Small intestine (tissue), 7 donors: ENCODE measurements at regions not wholly inside any gene's neighbourhood (a gene's known extent, or its start where the extent isn't known, plus 50 kb on each side); places are given as distances from the start of the nearest gene placed in this dataset.

ENCODE experiments used
- DNase-seq, 2 donors: peaks; one replicate each; pipeline versions ENCODE4 v3.0.0 to v3.0.0-alpha.2; 2013
- FAIRE-seq: peaks from 2 replicates; lab custom pipeline; 2012; peaks lifted over from hg19 to GRCh38; lab: Jason Lieb, UNC
- H3K27ac ChIP-seq, 3 donors: one replicate each; pipeline ENCODE4 v1.5.1; 2013; ENCODE audit warnings: low read length in 2 of 3, mild to moderate bottlenecking in 2 of 3, control low read depth in 1 of 3, inconsistent platforms in 1 of 3, low read depth in 1 of 3, moderate library complexity in 1 of 3
- H3K27me3 ChIP-seq, 3 donors: one replicate each; pipeline ENCODE4 v1.6.1; 2013; ENCODE audit warnings: low read length in 3 of 3, inconsistent platforms in 1 of 3; ENCODE audit not compliant: control insufficient read depth in 3 of 3, insufficient read depth in 3 of 3
- H3K36me3 ChIP-seq, 3 donors: one replicate each; pipeline ENCODE4 v1.6.1; 2013; ENCODE audit warnings: low read length in 3 of 3, inconsistent platforms in 1 of 3, low read depth in 1 of 3, mild to moderate bottlenecking in 1 of 3, moderate library complexity in 1 of 3; ENCODE audit not compliant: control insufficient read depth in 3 of 3, insufficient read depth in 2 of 3
- H3K4me1 ChIP-seq, 3 donors: one replicate each; pipeline ENCODE4 v1.6.1; 2013; ENCODE audit warnings: low read length in 2 of 3, inconsistent platforms in 1 of 3, low read depth in 1 of 3, mild to moderate bottlenecking in 1 of 3, moderate library complexity in 1 of 3; ENCODE audit not compliant: control insufficient read depth in 3 of 3, insufficient read depth in 2 of 3
- H3K4me3 ChIP-seq, 3 donors: one replicate each; pipeline ENCODE4 v1.5.1; 2013; ENCODE audit warnings: low read length in 3 of 3, control low read depth in 1 of 3, inconsistent platforms in 1 of 3, low read depth in 1 of 3, mild to moderate bottlenecking in 1 of 3, moderate library complexity in 1 of 3
- H3K9me3 ChIP-seq, 2 donors: one replicate each; pipeline ENCODE4 v1.6.1; 2013; ENCODE audit warnings: low read depth in 1 of 2, low read length in 1 of 2; ENCODE audit not compliant: control insufficient read depth in 2 of 2, insufficient read depth in 1 of 2
- WGBS, 3 donors: extraction: QIAGEN DNeasy Blood & Tissue Kit; methylation state at CpG; one replicate each; pipeline ENCODE4 v1.1.7; 2013; 5-methylcytosine and 5-hydroxymethylcytosine counted together
- donor health status: healthy with polysubstance abuse.
- donor health status: control.
- donor health status: control.
- donor health status: Bipolar disorder and iron deficiency.
- donor health status: healthy.

- FAIRE-seq (no peak), DNase-seq (peak in 1 of 2 donors; percentile 34)
- Histone ChIP-seq H3K9me3 (no peaks in the 10 kb centered on the region), H3K27me3 (no peaks in the 10 kb centered on the region), H3K4me1 (peaks cover 0 to 3% (median 0%) of the 10 kb centered on the region in 3 donors), H3K36me3 (no peaks in the 10 kb centered on the region), H3K4me3 (no peak overlapping the region), H3K27ac (no peak overlapping the region)
- WGBS, 3 donors = 25 to 53% (median 40%) methylated on average over 10 of the region's 10 CpGs
Observed at GRCh38 chr16:74030000-74030706, 266.5 kb upstream of the PSMD7 start.

DNA sequence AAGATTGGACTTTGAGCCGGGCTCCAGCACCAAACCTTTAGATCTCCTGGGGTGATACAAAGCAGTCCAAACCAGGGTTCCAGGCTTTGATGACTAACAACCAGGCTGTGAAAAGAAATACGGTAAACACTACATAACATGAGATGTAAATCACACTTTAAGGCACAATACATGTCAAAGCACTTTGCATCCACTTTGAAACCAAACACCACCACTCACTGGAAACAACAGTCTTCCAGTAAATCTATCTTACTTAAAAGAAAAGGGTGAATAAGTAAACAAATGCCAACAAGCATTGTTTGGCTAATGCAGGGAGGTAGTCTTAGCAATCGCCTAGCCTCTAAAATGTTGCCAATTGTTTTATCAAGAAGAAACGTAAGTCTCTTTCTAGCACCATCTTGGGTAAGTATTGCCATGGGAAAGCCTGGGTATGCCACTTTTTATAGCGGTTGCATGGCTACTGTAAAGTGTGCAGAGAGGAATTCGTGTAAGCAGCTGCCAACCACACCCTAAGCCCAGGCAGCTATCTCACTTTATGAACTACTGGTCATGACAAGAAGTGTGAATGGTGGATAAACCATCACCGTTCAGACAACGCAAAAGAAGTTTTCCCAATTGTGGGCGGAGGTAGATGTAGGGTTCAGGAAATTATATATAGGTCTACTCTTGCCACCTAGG lies 267.4 kb upstream of the PSMD7 start:
- 23 to 65% (median 44%) methylated on average over 9 of the region's 9 CpGs for WGBS, 3 donors
- H3K27ac ChIP-seq = no peak overlapping the region
- peaks cover 0 to 3% (median 0%) of the 10 kb centered on the region in 3 donors for H3K4me1 ChIP-seq
- H3K9me3 ChIP-seq = no peaks in the 10 kb centered on the region
- DNase-seq = peak in 1 of 2 donors; percentile 37
- no peak for FAIRE-seq
- no peaks in the 10 kb centered on the region for H3K36me3 ChIP-seq
- H3K27me3 ChIP-seq = peaks cover 0 to 2% (median 0%) of the 10 kb centered on the region in 3 donors
- H3K4me3 ChIP-seq = no peak overlapping the region

GRCh38 chr16:74026373-74027281 lies 270.0 kb upstream of the PSMD7 start:
- Histone ChIP-seq H3K4me3 (no peak overlapping the region), H3K27me3 (peaks cover 0 to 2% (median 0%) of the 10 kb centered on the region in 3 donors), H3K4me1 (peaks cover 0 to 3% (median 0%) of the 10 kb centered on the region in 3 donors), H3K27ac (no peak overlapping the region), H3K36me3 (no peaks in the 10 kb centered on the region), H3K9me3 (no peaks in the 10 kb centered on the region)
- FAIRE-seq (no peak), DNase-seq (no peak)
- 29 to 37% (median 31%) methylated on average over 6 of the region's 6 CpGs for WGBS, 3 donors

GRCh38 chr16:74024953-74025352 lies 271.7 kb upstream of the PSMD7 start:
- Histone ChIP-seq H3K27ac (no peak overlapping the region), H3K36me3 (no peaks in the 10 kb centered on the region), H3K27me3 (peaks cover 0 to 2% (median 0%) of the 10 kb centered on the region in 3 donors), H3K4me3 (no peak overlapping the region), H3K4me1 (peaks cover 0 to 3% (median 0%) of the 10 kb centered on the region in 3 donors), H3K9me3 (no peaks in the 10 kb centered on the region)
- no peak for DNase-seq
- WGBS, 3 donors = 54 to 74% (median 67%) methylated on average over 2 of the region's 2 CpGs
- FAIRE-seq = no peak

DNA sequence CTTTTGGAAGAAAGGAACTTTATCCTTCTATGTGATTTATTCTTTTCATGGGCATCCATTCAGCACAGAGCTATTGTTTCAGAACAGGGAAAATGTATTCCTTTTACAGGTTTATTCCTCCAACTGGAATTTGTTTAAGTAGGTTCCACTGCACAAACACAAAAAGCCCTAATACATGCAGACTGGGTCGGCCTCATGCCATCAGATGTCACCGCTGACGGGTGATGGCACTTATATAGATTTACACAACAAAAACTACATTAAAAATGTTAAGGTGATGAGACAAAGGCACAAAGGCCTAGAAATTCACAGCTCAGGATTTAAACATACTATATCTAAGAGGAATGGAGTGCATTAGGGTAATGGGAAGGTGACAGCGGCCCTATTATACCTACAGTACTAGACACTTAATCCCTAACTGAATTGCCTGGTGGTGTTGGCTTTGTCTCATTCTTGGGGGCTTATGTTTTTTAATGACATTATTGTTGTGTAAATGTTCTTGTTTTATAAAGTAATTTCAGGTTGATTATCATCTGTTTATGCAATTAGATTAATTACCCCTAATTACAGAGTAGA lies 276.4 kb upstream of the PSMD7 start:
- H3K4me3 ChIP-seq = no peak overlapping the region
- no peak for FAIRE-seq
- 79 to 85% (median 84%) methylated on average over 4 of the region's 4 CpGs for WGBS, 3 donors

GRCh38 chr16:74019612-74020011 lies 277.0 kb upstream of the PSMD7 start:
- no peak for FAIRE-seq
- no peak overlapping the region for H3K27ac ChIP-seq
- no peaks in the 10 kb centered on the region for H3K4me1 ChIP-seq
- no peak for DNase-seq
- no peaks in the 10 kb centered on the region for H3K9me3 ChIP-seq
- no peak overlapping the region for H3K4me3 ChIP-seq
- 25 to 54% (median 36%) methylated on average over 3 of the region's 3 CpGs for whole genome bisulfite sequencing, 3 donors
- H3K36me3 ChIP-seq = no peaks in the 10 kb centered on the region
- H3K27me3 ChIP-seq = peaks cover 0 to 2% (median 0%) of the 10 kb centered on the region in 3 donors

More for the DNA sequence above, 276.4 kb upstream of the PSMD7 start:
- Histone ChIP-seq H3K4me1 (no peaks in the 10 kb centered on the region), H3K36me3 (no peaks in the 10 kb centered on the region), H3K27me3 (peaks cover 0 to 2% (median 0%) of the 10 kb centered on the region in 3 donors), H3K27ac (no peak overlapping the region), H3K9me3 (no peaks in the 10 kb centered on the region)
- no peak for DNase-seq

DNA sequence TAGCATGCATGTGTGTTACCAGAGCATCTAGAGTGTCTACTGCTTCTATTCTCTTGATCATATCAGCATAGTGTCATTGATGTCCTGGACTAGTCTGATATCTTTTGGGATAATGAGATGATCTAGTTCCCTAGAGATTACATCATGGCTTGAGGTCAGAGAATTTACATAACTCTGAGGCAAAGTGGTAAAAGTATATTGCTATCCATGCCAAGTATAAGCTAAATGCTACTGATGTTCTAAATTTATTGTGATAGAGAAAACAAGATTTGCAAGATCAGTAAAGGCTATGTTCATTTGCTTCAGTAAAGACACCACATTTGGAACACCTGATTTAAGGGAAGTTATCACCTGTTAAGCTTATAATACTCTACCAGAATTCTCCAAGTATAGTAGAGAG lies 280.7 kb upstream of the PSMD7 start:
- FAIRE-seq (no peak), DNase-seq (no peak)
- no peaks in the 10 kb centered on the region for H3K9me3 ChIP-seq
- H3K27me3 ChIP-seq = no peaks in the 10 kb centered on the region
- H3K4me3 ChIP-seq = no peak overlapping the region
- no peaks in the 10 kb centered on the region for H3K36me3 ChIP-seq
- no peaks in the 10 kb centered on the region for H3K4me1 ChIP-seq
- no peak overlapping the region for H3K27ac ChIP-seq

- FAIRE-seq (no peak), DNase-seq (no peak)
- WGBS, 3 donors = 64 to 89% (median 79%) methylated on average over 2 of the region's 2 CpGs
- Histone ChIP-seq H3K9me3 (peaks cover 0 to 2% of the 10 kb centered on the region in 2 donors), H3K27me3 (no peaks in the 10 kb centered on the region), H3K4me1 (peaks cover 0 to 2% (median 0%) of the 10 kb centered on the region in 3 donors), H3K4me3 (no peak overlapping the region), H3K27ac (no peak overlapping the region), H3K36me3 (no peaks in the 10 kb centered on the region)
Observed at GRCh38 chr16:73998707-73999106, 297.9 kb upstream of the PSMD7 start.
